DND-41 (cell line): ENCODE measurements at regions not wholly inside any gene's neighbourhood (a gene's known extent, or its start where the extent isn't known, plus 50 kb on each side); places are given as distances from the start of the nearest gene placed in this dataset.

ENCODE experiments used
- ATAC-seq: fragments of 200-7000 bp; cut with Tn5 transposase; 3 replicates; pipeline ENCODE4 v1.9.1; 2021; ENCODE audit warnings: low read depth; ENCODE audit not compliant: insufficient read depth
- DNase-seq: peaks from one replicate; pipeline ENCODE4 v3.0.0-alpha.2; 2020
- H2AFZ ChIP-seq: 2 replicates; pipeline ENCODE4 v1.6.0; 2012; ENCODE audit warnings: low read depth, low read length
- H3K27ac ChIP-seq: 2 replicates; pipeline ENCODE4 v1.5.1; 2012; ENCODE audit warnings: low read length, inconsistent platforms
- H3K27me3 ChIP-seq: fragments of 200-600 bp; sonication (generic); 2 replicates; pipeline ENCODE4 v1.6.0; 2012; ENCODE audit warnings: low read length, mild to moderate bottlenecking, inconsistent platforms; ENCODE audit not compliant: insufficient read depth, poor library complexity
- H3K36me3 ChIP-seq: 2 replicates; pipeline ENCODE4 v1.5.1; 2012; ENCODE audit warnings: low read length, inconsistent platforms; ENCODE audit not compliant: insufficient read depth
- H3K4me1 ChIP-seq: 2 replicates; pipeline ENCODE4 v1.5.1; 2012; ENCODE audit warnings: mild to moderate bottlenecking, low read length; ENCODE audit not compliant: insufficient read depth
- H3K4me2 ChIP-seq: 2 replicates; pipeline ENCODE4 v1.6.0; 2012; ENCODE audit warnings: mild to moderate bottlenecking, moderate library complexity, low read length, inconsistent platforms; ENCODE audit not compliant: insufficient read depth
- H3K4me3 ChIP-seq, 2 experiments: fragments of 200-600 bp in 1 of 2; shearing (Covaris generic) in 1 of 2; 2 replicates each; pipeline ENCODE4 v1.5.1; 2012 to 2016; ENCODE audit warnings: inconsistent platforms in 2 of 2, low read length in 2 of 2, mild to moderate bottlenecking in 2 of 2, low read depth in 1 of 2, moderate library complexity in 1 of 2
- H3K79me2 ChIP-seq: 2 replicates; pipeline ENCODE4 v1.6.0; 2012; ENCODE audit warnings: low read length, inconsistent platforms; ENCODE audit not compliant: insufficient read depth
- H3K9ac ChIP-seq: 2 replicates; pipeline ENCODE4 v1.6.0; 2012; ENCODE audit warnings: low read depth, mild to moderate bottlenecking, inconsistent platforms, low read length, moderate library complexity
- H3K9me3 ChIP-seq: 2 replicates; pipeline ENCODE4 v1.5.1; 2012; ENCODE audit warnings: low read length, moderate library complexity, mild to moderate bottlenecking, inconsistent platforms; ENCODE audit not compliant: insufficient read depth, severe bottlenecking
- H4K20me1 ChIP-seq: 2 replicates; pipeline ENCODE4 v1.6.0; 2012; ENCODE audit warnings: low read length; ENCODE audit not compliant: insufficient read depth
- EZH2 ChIP-seq: IDR thresholded peaks from 3 replicates; pipeline ENCODE4 v1.6.1; 2012; ENCODE audit warnings: borderline replicate concordance, low read depth, mild to moderate bottlenecking, moderate library complexity, low read length, inconsistent platforms; ENCODE audit not compliant: severe bottlenecking
- TF ChIP-seq, protein P1 (sequence below): IDR thresholded peaks from 2 replicates; pipeline ENCODE4 v1.5.1; 2012; ENCODE audit warnings: borderline replicate concordance, low read length, moderate library complexity, mild to moderate bottlenecking; ENCODE audit not compliant: poor library complexity, severe bottlenecking; ENCODE audit errors: extremely low read depth

DNA sequence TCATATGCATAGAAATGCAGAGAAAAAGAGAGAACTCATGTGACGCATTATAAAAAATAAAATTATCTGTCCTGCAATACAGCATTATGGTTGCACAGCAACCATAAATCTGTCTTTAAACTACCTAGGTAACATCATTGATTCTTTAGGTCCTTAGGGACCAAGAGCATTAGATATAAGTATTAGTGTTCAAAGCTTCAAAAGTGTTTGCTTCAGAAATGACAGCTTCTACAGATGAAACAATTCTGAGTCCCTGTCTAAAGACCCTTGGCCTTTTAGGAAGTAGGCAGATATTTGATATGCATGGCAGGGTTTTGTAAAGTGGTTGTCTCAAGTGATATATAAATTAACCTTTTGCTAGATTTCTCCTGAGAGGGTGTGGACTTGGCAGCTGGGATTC lies 454.2 kb downstream of the GBE1 start:
- Histone ChIP-seq H3K9me3 (no peaks in the 10 kb centered on the region), H3K79me2 (no peaks in the 10 kb centered on the region), H2AFZ (no peak overlapping the region), H3K36me3 (no peaks in the 10 kb centered on the region), H3K27me3 (no peaks in the 10 kb centered on the region), H3K4me3 (no peak overlapping the region), H3K9ac (no peak overlapping the region), H3K27ac (no peak overlapping the region), H4K20me1 (no peaks in the 10 kb centered on the region), H3K4me1 (no peaks in the 10 kb centered on the region), H3K4me2 (no peak overlapping the region)
- TF ChIP-seq, protein P1, sequence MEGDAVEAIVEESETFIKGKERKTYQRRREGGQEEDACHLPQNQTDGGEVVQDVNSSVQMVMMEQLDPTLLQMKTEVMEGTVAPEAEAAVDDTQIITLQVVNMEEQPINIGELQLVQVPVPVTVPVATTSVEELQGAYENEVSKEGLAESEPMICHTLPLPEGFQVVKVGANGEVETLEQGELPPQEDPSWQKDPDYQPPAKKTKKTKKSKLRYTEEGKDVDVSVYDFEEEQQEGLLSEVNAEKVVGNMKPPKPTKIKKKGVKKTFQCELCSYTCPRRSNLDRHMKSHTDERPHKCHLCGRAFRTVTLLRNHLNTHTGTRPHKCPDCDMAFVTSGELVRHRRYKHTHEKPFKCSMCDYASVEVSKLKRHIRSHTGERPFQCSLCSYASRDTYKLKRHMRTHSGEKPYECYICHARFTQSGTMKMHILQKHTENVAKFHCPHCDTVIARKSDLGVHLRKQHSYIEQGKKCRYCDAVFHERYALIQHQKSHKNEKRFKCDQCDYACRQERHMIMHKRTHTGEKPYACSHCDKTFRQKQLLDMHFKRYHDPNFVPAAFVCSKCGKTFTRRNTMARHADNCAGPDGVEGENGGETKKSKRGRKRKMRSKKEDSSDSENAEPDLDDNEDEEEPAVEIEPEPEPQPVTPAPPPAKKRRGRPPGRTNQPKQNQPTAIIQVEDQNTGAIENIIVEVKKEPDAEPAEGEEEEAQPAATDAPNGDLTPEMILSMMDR: no peak
- TF ChIP-seq EZH2: no peak
- no peak for DNase-seq
- ATAC-seq: no peak

DNA sequence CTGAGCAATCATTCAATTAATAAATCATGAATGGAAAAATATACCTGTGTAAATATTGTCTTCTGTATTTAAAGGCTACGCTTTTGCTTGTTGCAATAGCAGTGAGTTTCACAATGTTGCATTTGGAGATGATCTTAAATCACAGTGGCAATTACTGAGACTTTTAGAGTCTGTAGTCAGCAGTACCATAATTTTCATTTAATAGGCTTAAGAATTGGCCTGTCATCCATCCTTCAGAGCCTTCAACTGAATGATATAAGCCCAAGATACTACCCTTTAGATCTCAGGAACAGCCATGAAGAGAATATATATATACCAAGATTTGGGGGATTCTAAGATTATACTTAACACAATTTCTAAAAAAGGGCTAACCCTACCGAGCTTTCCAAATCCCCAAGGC lies 458.1 kb downstream of the GBE1 start:
- Histone ChIP-seq H3K9me3 (no peaks in the 10 kb centered on the region), H3K4me2 (no peak overlapping the region), H2AFZ (no peak overlapping the region), H3K4me1 (no peaks in the 10 kb centered on the region), H3K9ac (no peak overlapping the region), H3K79me2 (no peaks in the 10 kb centered on the region), H3K36me3 (no peaks in the 10 kb centered on the region), H3K27me3 (no peaks in the 10 kb centered on the region), H4K20me1 (no peaks in the 10 kb centered on the region), H3K4me3 (no peak overlapping the region), H3K27ac (no peak overlapping the region)
- DNase-seq (no peak), ATAC-seq (no peak)
- no peak for TF ChIP-seq EZH2
- TF ChIP-seq, protein P1: no peak

DNA sequence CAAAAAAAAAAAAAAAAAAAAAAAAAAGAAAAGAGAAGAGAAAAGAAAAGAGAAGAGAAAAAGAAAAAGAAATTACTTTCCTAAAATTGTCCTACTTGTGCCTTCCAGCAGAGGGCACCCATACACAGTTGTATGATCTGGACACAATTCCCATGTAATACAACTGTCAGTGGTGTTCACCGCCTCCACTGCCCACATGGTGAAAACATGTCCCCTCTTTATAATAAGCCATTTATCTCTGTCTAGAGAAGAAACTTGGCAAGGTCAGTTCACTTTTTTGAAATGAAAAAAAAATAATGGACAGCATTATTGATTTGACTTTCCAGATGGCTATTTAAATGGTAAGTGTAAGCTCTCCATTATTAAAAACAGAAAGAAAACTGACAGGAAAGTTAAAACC lies 459.4 kb downstream of the GBE1 start:
- H3K27ac ChIP-seq: no peak overlapping the region
- no peak overlapping the region for H2AFZ ChIP-seq
- DNase-seq (peak; percentile 39), ATAC-seq (peak; percentile 70)
- no peaks in the 10 kb centered on the region for H4K20me1 ChIP-seq
- no peak overlapping the region for H3K4me2 ChIP-seq
- no peaks in the 10 kb centered on the region for H3K79me2 ChIP-seq
- H3K36me3 ChIP-seq: no peaks in the 10 kb centered on the region
- no peaks in the 10 kb centered on the region for H3K4me1 ChIP-seq
- H3K9me3 ChIP-seq: no peaks in the 10 kb centered on the region
- H3K9ac ChIP-seq: no peak overlapping the region
- no peaks in the 10 kb centered on the region for H3K27me3 ChIP-seq
- H3K4me3 ChIP-seq: no peak overlapping the region
- TF ChIP-seq, protein P1: peak; percentile 77
- TF ChIP-seq EZH2: no peak

DNA sequence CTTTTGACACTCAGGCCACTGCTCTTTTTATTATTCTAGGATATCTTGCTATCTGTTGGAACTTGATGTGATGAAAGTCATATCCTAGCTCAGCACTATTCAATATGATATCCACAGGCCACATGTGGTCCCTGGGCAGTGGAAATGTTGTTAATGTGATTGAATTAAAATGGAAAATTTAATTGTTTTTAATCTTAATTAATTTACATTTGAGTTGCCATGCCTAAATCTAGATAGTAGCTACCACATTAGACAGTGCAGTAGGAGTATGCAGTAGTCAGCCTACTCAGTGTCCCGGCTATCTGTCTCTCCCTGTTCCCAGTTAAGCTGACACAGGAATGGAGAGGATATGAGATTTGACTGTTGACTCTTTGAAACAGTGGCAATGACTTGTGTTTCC lies 460.2 kb downstream of the GBE1 start:
- DNase-seq: no peak
- Histone ChIP-seq H3K4me1 (no peaks in the 10 kb centered on the region), H3K27me3 (no peaks in the 10 kb centered on the region), H3K27ac (no peak overlapping the region), H3K9ac (no peak overlapping the region), H3K36me3 (no peaks in the 10 kb centered on the region), H4K20me1 (no peaks in the 10 kb centered on the region), H2AFZ (no peak overlapping the region), H3K9me3 (no peaks in the 10 kb centered on the region), H3K79me2 (no peaks in the 10 kb centered on the region), H3K4me2 (no peak overlapping the region), H3K4me3 (no peak overlapping the region)
- TF ChIP-seq EZH2: no peak
- TF ChIP-seq, protein P1: no peak
- no peak for ATAC-seq
